Peyer's patch (tissue), 4 donors: ENCODE measurements at regions not wholly inside any gene's neighbourhood (a gene's known extent, or its start where the extent isn't known, plus 50 kb on each side); places are given as distances from the start of the nearest gene placed in this dataset.

Experiments
- DNase-seq, 3 donors: peaks; one replicate each; pipeline ENCODE4 v3.0.0-alpha.2; 2017 to 2019
- H3K27ac ChIP-seq, 4 donors: fragments of 200-600 bp; sonication (generic); one replicate each; pipeline ENCODE4 v1.5.1; 2016 to 2019
- H3K27me3 ChIP-seq, 2 donors: fragments of 200-600 bp; sonication (generic); one replicate each; pipeline ENCODE4 v1.5.1; 2019
- H3K36me3 ChIP-seq, 3 donors: fragments of 200-600 bp; sonication (generic); one replicate each; pipeline ENCODE4 v1.5.1; 2016 to 2019
- H3K4me1 ChIP-seq, 4 donors: fragments of 200-600 bp; sonication (generic); one replicate each; pipeline ENCODE4 v1.5.1; 2016 to 2019
- H3K4me3 ChIP-seq, 4 donors: fragments of 200-600 bp; sonication (generic); 1 replicate in 3 of 4; 2 replicates in 1 of 4; pipeline ENCODE4 v1.5.1; 2016 to 2019; ENCODE audit warnings: mild to moderate bottlenecking in 1 of 4
- H3K9me3 ChIP-seq, 4 donors: fragments of 200-600 bp; sonication (generic); one replicate each; pipeline ENCODE4 v1.5.1; 2016 to 2019; ENCODE audit warnings: mild to moderate bottlenecking in 1 of 4
- CTCF ChIP-seq, 6 experiments: fragments of 450-650 bp in 4 of 6; fragments of 200-600 bp in 2 of 6; sonication (generic) in 1 of 6; IDR thresholded peaks; one replicate each; pipeline ENCODE4 v1.5.1; 2017 to 2019; ENCODE audit warnings: antibody characterized with exemption in 6 of 6, mild to moderate bottlenecking in 3 of 6, moderate library complexity in 1 of 6
- POLR2A ChIP-seq, 2 donors: fragments of 450-650 bp; IDR thresholded peaks; one replicate each; pipeline ENCODE4 v1.5.1; 2017; ENCODE audit warnings: antibody characterized with exemption in 2 of 2, mild to moderate bottlenecking in 2 of 2, moderate library complexity in 2 of 2

- DNase-seq: no peak
- H3K27me3 ChIP-seq: no peaks in the 10 kb centered on the region
- H3K27ac ChIP-seq: no peak overlapping the region
- H3K4me3 ChIP-seq: no peak overlapping the region
- H3K36me3 ChIP-seq: no peaks in the 10 kb centered on the region
- no peaks in the 10 kb centered on the region for H3K4me1 ChIP-seq
- TF ChIP-seq POLR2A (IDR thresholded peaks at IDR 0.05) (no peak), CTCF (IDR thresholded peaks at IDR 0.05) (peak in 1 of 6 experiments; percentile 26)
- H3K9me3 ChIP-seq: no peaks in the 10 kb centered on the region
These were observed 985.7 kb upstream of the FBXO33 start for GRCh38 chr14:40417777-40418401.

- TF ChIP-seq CTCF (IDR thresholded peaks at IDR 0.05) (no peak), POLR2A (IDR thresholded peaks at IDR 0.05) (no peak)
- H3K27me3 ChIP-seq: no peaks in the 10 kb centered on the region
- H3K4me3 ChIP-seq: no peak overlapping the region
These were observed 984.3 kb upstream of the FBXO33 start for GRCh38 chr14:40416565-40416964.

GRCh38 chr14:40414386-40414785 is 982.2 kb upstream of the FBXO33 start:
- Histone ChIP-seq H3K36me3 (no peaks in the 10 kb centered on the region), H3K9me3 (no peaks in the 10 kb centered on the region), H3K4me3 (no peak overlapping the region), H3K4me1 (no peaks in the 10 kb centered on the region), H3K27me3 (no peaks in the 10 kb centered on the region), H3K27ac (no peak overlapping the region)
- TF ChIP-seq POLR2A (IDR thresholded peaks at IDR 0.05) (no peak), CTCF (IDR thresholded peaks at IDR 0.05) (no peak)
- DNase-seq: no peak

More at GRCh38 chr14:40416565-40416964, 984.3 kb upstream of the FBXO33 start:
- no peak overlapping the region for H3K27ac ChIP-seq
- DNase-seq: no peak
- no peaks in the 10 kb centered on the region for H3K9me3 ChIP-seq
- no peaks in the 10 kb centered on the region for H3K4me1 ChIP-seq
- no peaks in the 10 kb centered on the region for H3K36me3 ChIP-seq

- DNase-seq: no peak
- no peaks in the 10 kb centered on the region for H3K36me3 ChIP-seq
- no peak overlapping the region for H3K27ac ChIP-seq
- H3K9me3 ChIP-seq: no peaks in the 10 kb centered on the region
- TF ChIP-seq POLR2A (IDR thresholded peaks at IDR 0.05): no peak
- TF ChIP-seq CTCF (IDR thresholded peaks at IDR 0.05): no peak
- no peak overlapping the region for H3K4me3 ChIP-seq
- H3K27me3 ChIP-seq: no peaks in the 10 kb centered on the region
- H3K4me1 ChIP-seq: no peaks in the 10 kb centered on the region
These were observed 980.9 kb upstream of the FBXO33 start for GRCh38 chr14:40413136-40413535.

GRCh38 chr14:40410708-40411107 is 978.5 kb upstream of the FBXO33 start:
- no peak for DNase-seq
- TF ChIP-seq POLR2A (IDR thresholded peaks at IDR 0.05): no peak
- TF ChIP-seq CTCF (IDR thresholded peaks at IDR 0.05): no peak
- Histone ChIP-seq H3K36me3 (no peaks in the 10 kb centered on the region), H3K27ac (no peak overlapping the region), H3K4me1 (no peaks in the 10 kb centered on the region), H3K4me3 (no peak overlapping the region), H3K9me3 (no peaks in the 10 kb centered on the region), H3K27me3 (no peaks in the 10 kb centered on the region)

- no peak for DNase-seq
- H3K4me1 ChIP-seq: no peaks in the 10 kb centered on the region
- no peak overlapping the region for H3K27ac ChIP-seq
- no peak overlapping the region for H3K4me3 ChIP-seq
- H3K27me3 ChIP-seq: no peaks in the 10 kb centered on the region
- H3K9me3 ChIP-seq: no peaks in the 10 kb centered on the region
- H3K36me3 ChIP-seq: no peaks in the 10 kb centered on the region
- no peak for TF ChIP-seq POLR2A (IDR thresholded peaks at IDR 0.05)
- no peak for TF ChIP-seq CTCF (IDR thresholded peaks at IDR 0.05)
These were observed 970.7 kb upstream of the FBXO33 start for GRCh38 chr14:40402957-40403356.
